Skeletal muscle cell (primary cell): ENCODE measurements at regions not wholly inside any gene's neighbourhood (a gene's known extent, or its start where the extent isn't known, plus 50 kb on each side); places are given as distances from the start of the nearest gene placed in this dataset.

ENCODE experiments used
- DNase-seq: peaks from one replicate; pipeline ENCODE4 v3.0.0-alpha.2; 2010; ENCODE audit warnings: low read depth
- H3K4me3 ChIP-seq: 2 replicates; pipeline ENCODE4 v1.5.1; 2011; ENCODE audit warnings: low read depth, mild to moderate bottlenecking, control low read depth, low read length, moderate library complexity

DNA sequence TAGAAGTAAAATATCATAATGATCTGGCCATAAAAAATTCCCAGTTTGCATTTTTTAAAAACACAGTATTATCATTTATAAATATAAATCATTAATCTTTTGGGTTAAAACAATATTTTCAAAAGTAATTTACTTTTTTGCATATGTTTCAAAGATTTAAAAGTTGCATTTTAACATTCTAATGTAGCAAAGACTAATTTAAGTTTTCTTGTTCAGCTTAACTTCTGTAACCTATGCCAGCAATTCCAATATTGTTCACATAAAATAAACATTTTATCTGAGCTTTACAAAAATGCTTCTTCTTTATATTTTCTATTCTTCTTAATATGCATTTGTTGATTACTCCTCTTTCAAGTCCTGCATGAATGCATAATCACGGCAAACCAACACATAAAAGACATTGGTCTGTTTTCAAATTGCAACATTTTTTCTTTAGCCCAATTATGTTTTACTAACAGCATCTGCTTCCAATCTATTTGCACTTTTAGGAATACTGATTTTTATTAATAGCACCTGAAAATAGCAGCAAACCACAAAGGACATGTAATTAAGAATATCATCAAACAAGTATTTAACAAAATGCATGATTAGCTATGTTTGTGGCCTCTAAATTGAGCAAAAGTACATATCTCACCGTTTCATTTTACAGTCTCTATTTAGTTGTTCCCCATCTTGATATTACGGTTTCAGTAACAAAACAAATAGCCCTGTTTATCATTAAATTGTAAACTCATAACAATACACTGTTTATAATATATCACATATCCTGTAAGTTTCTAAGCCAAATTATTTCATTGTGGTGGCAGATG lies 286.9 kb upstream of the NFE2L3 start:
- DNase-seq, result no peak
- H3K4me3 ChIP-seq, result no peak overlapping the region

- no peak overlapping the region for H3K4me3 ChIP-seq
- DNase-seq, result no peak
Measured at GRCh38 chr7:25868509-25868908, 283.5 kb upstream of the NFE2L3 start.

DNA sequence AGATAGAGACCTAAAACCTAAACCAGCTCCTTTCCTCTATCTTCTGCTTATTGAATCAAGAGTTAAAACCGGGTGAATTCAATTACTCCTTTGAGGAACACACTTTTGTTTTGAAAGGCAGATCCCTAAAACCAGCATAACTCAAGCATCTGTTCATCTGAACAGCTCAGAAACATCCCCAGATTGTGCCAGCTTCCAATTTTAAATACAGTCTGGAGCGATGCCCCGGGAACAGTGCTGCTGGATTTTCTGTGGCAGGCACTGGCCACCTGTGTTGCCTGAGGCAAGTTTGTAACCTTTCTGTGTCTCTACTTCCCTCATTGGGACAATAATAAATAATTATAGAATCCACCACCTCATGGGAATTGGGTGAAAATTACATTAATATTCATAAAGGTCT lies 281.4 kb upstream of the NFE2L3 start:
- no peak for DNase-seq
- no peak overlapping the region for H3K4me3 ChIP-seq

DNA sequence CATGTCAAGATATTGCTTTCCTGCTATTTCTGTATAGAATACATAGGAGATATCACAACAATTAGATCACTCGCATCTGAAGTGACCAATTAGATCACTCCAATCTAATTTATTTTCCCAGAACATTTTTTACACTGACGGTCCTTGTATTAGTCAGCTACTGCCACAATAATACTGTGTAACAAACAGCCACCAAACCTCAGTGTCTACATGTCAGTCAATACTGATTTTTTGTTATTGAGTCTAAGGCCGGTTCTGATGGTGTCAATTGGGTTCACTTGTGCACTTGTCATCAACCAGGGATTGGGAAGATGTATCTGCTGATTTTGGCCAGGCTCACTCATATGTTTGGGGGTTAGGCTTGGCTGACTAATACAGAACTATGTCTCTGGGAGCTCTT lies 275.9 kb upstream of the NFE2L3 start:
- no peak overlapping the region for H3K4me3 ChIP-seq
- no peak for DNase-seq

GRCh38 chr7:25877802-25878789 lies 273.9 kb upstream of the NFE2L3 start:
- DNase-seq, result no peak
- no peak overlapping the region for H3K4me3 ChIP-seq

GRCh38 chr7:25879799-25880198 lies 272.2 kb upstream of the NFE2L3 start:
- no peak overlapping the region for H3K4me3 ChIP-seq
- no peak for DNase-seq

- H3K4me3 ChIP-seq, result no peak overlapping the region
- DNase-seq, result no peak
Measured at GRCh38 chr7:25881317-25882037, 270.5 kb upstream of the NFE2L3 start.

DNA sequence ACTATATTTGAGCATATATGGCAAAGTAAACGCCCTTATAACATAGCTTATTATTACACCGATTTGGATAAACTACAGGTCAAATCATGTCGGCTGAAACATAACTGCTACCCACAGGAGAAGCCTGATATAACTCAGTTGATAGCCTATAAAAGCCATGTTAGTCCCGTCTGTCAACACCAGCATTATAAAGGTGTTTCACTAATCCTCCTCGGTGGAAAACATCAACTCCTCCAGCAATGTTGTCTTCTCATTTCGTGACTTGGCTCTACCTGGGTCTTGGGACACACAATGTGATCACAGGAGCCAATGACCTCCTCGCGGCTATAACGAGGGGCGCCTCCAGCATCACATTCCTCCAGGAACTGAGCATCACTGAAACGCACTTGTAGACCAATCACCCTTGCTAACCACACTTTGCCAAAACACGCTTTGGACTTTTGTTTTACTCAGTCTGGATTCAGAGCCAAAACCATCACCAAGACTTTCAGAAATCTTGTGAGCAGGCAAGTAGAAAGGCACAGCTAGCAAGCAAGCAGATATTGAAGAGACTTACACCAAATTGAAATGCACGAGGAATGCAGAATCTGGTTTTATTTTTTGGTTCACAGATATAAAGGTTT lies 269.7 kb upstream of the NFE2L3 start:
- H3K4me3 ChIP-seq, result no peak overlapping the region
- no peak for DNase-seq

GRCh38 chr7:25884265-25884828 lies 267.7 kb upstream of the NFE2L3 start:
- H3K4me3 ChIP-seq, result no peak overlapping the region
- no peak for DNase-seq

DNA sequence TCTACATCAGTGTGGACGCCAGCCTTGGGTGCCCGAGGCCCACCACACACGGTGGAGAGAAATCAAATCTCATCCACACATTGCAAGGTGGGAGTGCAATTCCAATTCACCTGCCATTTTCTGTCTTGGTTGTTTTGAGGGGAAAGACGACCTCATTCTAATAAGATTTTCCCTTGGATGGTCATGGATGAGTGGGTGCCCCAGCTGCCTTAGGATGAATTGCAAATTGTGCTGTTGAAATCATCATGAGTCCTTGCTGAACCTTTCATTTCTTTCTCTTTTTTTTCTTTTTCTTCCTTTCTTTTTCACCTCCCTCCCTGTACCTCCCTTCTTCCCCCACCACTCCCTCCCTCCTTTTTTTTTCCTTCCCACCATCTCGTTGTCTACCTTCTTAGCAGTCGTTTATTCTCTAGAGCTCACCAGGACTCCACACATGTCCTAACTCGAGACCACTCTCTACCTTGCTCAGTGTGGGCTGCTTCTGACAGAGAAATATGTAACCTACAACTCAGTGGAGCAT lies 266.9 kb upstream of the NFE2L3 start:
- no peak overlapping the region for H3K4me3 ChIP-seq
- DNase-seq, result no peak

DNA sequence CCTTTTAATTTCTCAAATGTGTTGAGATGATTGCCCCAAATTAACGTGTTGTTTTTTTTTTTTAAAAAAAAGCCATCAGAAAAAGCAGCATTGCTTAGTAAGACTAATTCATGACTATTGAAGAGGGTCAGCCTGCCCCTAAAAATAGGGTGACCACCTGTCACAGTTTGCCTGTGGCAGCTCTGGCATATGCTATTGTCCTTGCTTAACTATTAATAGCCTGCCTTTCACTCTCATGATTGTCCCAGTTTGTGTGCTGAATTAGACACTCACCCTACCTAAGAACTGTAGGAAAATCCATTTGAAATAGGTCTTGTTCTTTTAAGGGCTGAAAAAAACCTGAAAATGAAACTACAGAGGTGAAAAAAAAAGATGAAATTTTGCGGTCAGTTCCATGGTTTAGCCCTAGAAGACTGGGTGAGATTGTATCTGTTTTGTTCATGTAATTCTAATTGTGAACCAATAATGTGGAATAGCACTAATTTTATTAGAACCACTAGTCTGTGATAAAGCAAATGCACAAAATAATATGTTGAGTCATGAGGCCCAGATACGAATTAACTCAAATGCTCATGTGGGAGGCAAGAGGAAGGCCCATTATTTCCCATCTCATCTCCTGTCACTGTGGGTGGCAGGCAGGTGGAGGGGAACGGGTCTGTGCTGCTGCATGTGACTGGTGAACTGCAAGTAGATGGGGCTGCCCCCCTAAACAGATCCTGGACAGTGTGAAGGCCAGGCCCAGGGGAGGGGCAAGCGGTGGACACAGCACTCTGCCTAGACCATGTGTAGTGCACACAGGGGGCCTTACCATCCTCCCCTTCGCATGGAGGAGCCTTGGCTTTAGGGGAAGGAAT lies 265.4 kb upstream of the NFE2L3 start:
- no peak overlapping the region for H3K4me3 ChIP-seq
- no peak for DNase-seq

GRCh38 chr7:25887266-25887665 lies 264.7 kb upstream of the NFE2L3 start:
- DNase-seq, result no peak
- H3K4me3 ChIP-seq, result no peak overlapping the region

- H3K4me3 ChIP-seq, result no peak overlapping the region
- DNase-seq, result no peak
Measured at GRCh38 chr7:25887795-25888559, 264.0 kb upstream of the NFE2L3 start.

GRCh38 chr7:25889765-25890164 lies 262.2 kb upstream of the NFE2L3 start:
- no peak overlapping the region for H3K4me3 ChIP-seq
- no peak for DNase-seq

- DNase-seq, result no peak
Measured at GRCh38 chr7:25891591-25891990, 260.4 kb upstream of the NFE2L3 start.

DNA sequence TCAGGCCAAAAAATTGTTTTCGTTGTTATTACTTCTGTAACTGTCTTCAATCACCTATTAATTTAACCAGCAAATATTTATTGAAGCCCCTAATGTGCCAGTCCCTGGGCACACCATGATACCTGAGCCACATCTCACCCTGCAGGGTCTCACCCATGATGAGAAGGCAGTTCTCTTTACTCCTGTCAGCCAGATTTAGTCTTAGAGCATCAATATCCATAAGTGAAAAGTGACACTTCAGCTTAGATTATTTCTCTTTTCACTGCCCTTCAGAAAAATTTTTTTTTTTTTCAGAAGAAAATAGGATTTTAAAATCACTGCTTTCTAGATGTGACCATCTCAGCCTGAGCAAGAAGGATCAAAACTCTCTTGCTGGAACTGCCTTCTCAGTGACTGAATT lies 258.6 kb upstream of the NFE2L3 start:
- H3K4me3 ChIP-seq, result no peak overlapping the region
- DNase-seq, result no peak

More at GRCh38 chr7:25891591-25891990, 260.4 kb upstream of the NFE2L3 start:
- no peak overlapping the region for H3K4me3 ChIP-seq
